ENCODE measurements at regions not wholly inside any gene's neighbourhood (a gene's known extent, or its start where the extent isn't known, plus 50 kb on each side); places are given as distances from the start of the nearest gene placed in this dataset.
A peak's percentile ranks its signal among the peaks of the same experiment; 100 is the strongest.

GRCh38 chr5:8954801-8955200 lies 591.1 kb downstream of the SEMA5A start:
- H3K9me3 ChIP-seq (ENCODE audit: control insufficient read depth, low read length), result no peaks in the 10 kb centered on the region
- TF ChIP-seq, protein P1, sequence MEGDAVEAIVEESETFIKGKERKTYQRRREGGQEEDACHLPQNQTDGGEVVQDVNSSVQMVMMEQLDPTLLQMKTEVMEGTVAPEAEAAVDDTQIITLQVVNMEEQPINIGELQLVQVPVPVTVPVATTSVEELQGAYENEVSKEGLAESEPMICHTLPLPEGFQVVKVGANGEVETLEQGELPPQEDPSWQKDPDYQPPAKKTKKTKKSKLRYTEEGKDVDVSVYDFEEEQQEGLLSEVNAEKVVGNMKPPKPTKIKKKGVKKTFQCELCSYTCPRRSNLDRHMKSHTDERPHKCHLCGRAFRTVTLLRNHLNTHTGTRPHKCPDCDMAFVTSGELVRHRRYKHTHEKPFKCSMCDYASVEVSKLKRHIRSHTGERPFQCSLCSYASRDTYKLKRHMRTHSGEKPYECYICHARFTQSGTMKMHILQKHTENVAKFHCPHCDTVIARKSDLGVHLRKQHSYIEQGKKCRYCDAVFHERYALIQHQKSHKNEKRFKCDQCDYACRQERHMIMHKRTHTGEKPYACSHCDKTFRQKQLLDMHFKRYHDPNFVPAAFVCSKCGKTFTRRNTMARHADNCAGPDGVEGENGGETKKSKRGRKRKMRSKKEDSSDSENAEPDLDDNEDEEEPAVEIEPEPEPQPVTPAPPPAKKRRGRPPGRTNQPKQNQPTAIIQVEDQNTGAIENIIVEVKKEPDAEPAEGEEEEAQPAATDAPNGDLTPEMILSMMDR (conservative IDR thresholded peaks at IDR 0.05), result peak; percentile 52
- Mint-ChIP-seq H3K36me3 (ENCODE audit: low read depth) (no peaks in the 10 kb centered on the region), H3K27me3 (ENCODE audit: insufficient read depth) (no peaks in the 10 kb centered on the region), H3K27ac (no peak overlapping the region), H3K4me3 (no peak overlapping the region), H3K4me1 (no peaks in the 10 kb centered on the region), H3K9me3 (no peaks in the 10 kb centered on the region)
- H3K9ac ChIP-seq (ENCODE audit: extremely low read depth, low read length, poor library complexity, severe bottlenecking), result no peak overlapping the region
- H3K27ac ChIP-seq (ENCODE audit: low read depth, low read length), result no peak overlapping the region
- WGBS, 2 experiments (ENCODE audit: insufficient coverage in 1 of 2, insufficient read length in 1 of 2), result 70% methylated on average over 1 of the region's 2 CpGs; no CpG with 5 or more reads in 1 of the 2 experiments
- no peaks in the 10 kb centered on the region for H3K4me1 ChIP-seq (ENCODE audit: control insufficient read depth, insufficient read depth, low read length)
- no peak for DNase-seq
- no peak overlapping the region for H3K4me3 ChIP-seq (ENCODE audit: low read length)
- H3K27me3 ChIP-seq (ENCODE audit: control insufficient read depth, insufficient read depth, low read length, poor library complexity, severe bottlenecking), result no peaks in the 10 kb centered on the region
- H3K36me3 ChIP-seq (ENCODE audit: control insufficient read depth, insufficient read depth, low read length), result no peaks in the 10 kb centered on the region

- peaks cover 4% of the 10 kb centered on the region for H3K4me1 Mint-ChIP-seq
- H3K27ac Mint-ChIP-seq, result no peak overlapping the region
- Histone ChIP-seq H3K4me3 (ENCODE audit: low read length) (no peak overlapping the region), H3K27ac (ENCODE audit: low read depth, low read length) (no peak overlapping the region), H3K9ac (ENCODE audit: extremely low read depth, low read length, poor library complexity, severe bottlenecking) (no peak overlapping the region), H3K4me1 (ENCODE audit: control insufficient read depth, insufficient read depth, low read length) (peaks cover 4% of the 10 kb centered on the region), H3K27me3 (ENCODE audit: control insufficient read depth, insufficient read depth, low read length, poor library complexity, severe bottlenecking) (no peaks in the 10 kb centered on the region), H3K9me3 (ENCODE audit: control insufficient read depth, low read length) (no peaks in the 10 kb centered on the region), H3K36me3 (ENCODE audit: control insufficient read depth, insufficient read depth, low read length) (no peaks in the 10 kb centered on the region)
- TF ChIP-seq, protein P1 (conservative IDR thresholded peaks at IDR 0.05), result no peak
- no peaks in the 10 kb centered on the region for H3K27me3 Mint-ChIP-seq (ENCODE audit: insufficient read depth)
- WGBS, 2 experiments (ENCODE audit: insufficient coverage in 1 of 2, insufficient read length in 1 of 2), result 88 to 99% methylated on average over 1 to 2 of the region's 2 CpGs
- no peak overlapping the region for H3K4me3 Mint-ChIP-seq
- DNase-seq, result no peak
- H3K36me3 Mint-ChIP-seq (ENCODE audit: low read depth), result no peaks in the 10 kb centered on the region
- no peaks in the 10 kb centered on the region for H3K9me3 Mint-ChIP-seq
Measured at GRCh38 chr5:8956659-8957058, 589.2 kb downstream of the SEMA5A start.

DNA sequence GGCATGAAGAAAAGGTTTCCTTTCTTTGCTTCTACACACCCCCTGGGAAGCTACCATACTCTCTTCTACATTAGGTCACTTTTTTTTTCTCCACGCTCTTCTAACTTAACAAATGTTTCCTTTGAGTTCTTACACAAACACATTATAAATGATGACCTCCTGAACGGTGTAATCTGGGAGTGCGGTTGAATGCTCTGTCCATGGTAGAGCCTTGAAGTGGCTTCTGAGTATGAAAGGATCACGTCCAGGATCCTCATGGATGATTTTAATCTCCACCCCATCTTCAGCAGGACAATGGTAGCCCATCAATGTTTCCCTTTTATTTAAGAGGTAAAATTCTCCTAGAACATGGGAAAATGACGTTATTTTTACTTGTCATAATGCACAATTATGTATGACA lies 587.3 kb downstream of the SEMA5A start:
- Histone ChIP-seq H3K9me3 (ENCODE audit: control insufficient read depth, low read length) (no peaks in the 10 kb centered on the region), H3K27ac (ENCODE audit: low read depth, low read length) (no peak overlapping the region), H3K4me3 (ENCODE audit: low read length) (no peak overlapping the region), H3K9ac (ENCODE audit: extremely low read depth, low read length, poor library complexity, severe bottlenecking) (no peak overlapping the region), H3K27me3 (ENCODE audit: control insufficient read depth, insufficient read depth, low read length, poor library complexity, severe bottlenecking) (no peaks in the 10 kb centered on the region), H3K4me1 (ENCODE audit: control insufficient read depth, insufficient read depth, low read length) (peaks cover 4% of the 10 kb centered on the region), H3K36me3 (ENCODE audit: control insufficient read depth, insufficient read depth, low read length) (no peaks in the 10 kb centered on the region)
- Mint-ChIP-seq H3K27ac (no peak overlapping the region), H3K9me3 (no peaks in the 10 kb centered on the region), H3K27me3 (ENCODE audit: insufficient read depth) (no peaks in the 10 kb centered on the region), H3K4me1 (peaks cover 5% of the 10 kb centered on the region), H3K4me3 (no peak overlapping the region), H3K36me3 (ENCODE audit: low read depth) (no peaks in the 10 kb centered on the region)
- DNase-seq, result no peak
- WGBS, 2 experiments (ENCODE audit: insufficient coverage in 1 of 2, insufficient read length in 1 of 2), result 82 to 92% methylated on average over 4 to 5 of the region's 5 CpGs
- TF ChIP-seq, protein P1 (conservative IDR thresholded peaks at IDR 0.05), result no peak

Data from endodermal cell (in vitro differentiated cells).